Tibial nerve (tissue), 4 donors: ENCODE measurements at regions not wholly inside any gene's neighbourhood (a gene's known extent, or its start where the extent isn't known, plus 50 kb on each side); places are given as distances from the start of the nearest gene placed in this dataset.
A peak's percentile ranks its signal among the peaks of the same experiment; 100 is the strongest.

Experiments used
- DNase-seq, 2 donors: peaks; one replicate each; pipeline ENCODE4 v3.0.0-alpha.2; 2019; ENCODE audit warnings: low spot score in 2 of 2
- H3K27ac ChIP-seq, 4 donors: fragments of 200-600 bp; sonication (generic) in 3 of 4; one replicate each; pipeline ENCODE4 v1.5.1; 2017 to 2019; ENCODE audit warnings: mild to moderate bottlenecking in 1 of 4
- H3K27me3 ChIP-seq, 2 donors: fragments of 200-600 bp; sonication (generic) in 1 of 2; one replicate each; pipeline versions ENCODE4 v1.5.1 to v1.6.0; 2017 to 2019
- H3K36me3 ChIP-seq, 3 donors: fragments of 200-600 bp; sonication (generic); one replicate each; pipeline ENCODE4 v1.5.1; 2018 to 2019
- H3K4me1 ChIP-seq, 4 donors: fragments of 200-600 bp; sonication (generic) in 3 of 4; one replicate each; pipeline ENCODE4 v1.5.1; 2017 to 2019
- H3K4me3 ChIP-seq, 4 donors: fragments of 200-600 bp; sonication (generic) in 3 of 4; one replicate each; pipeline ENCODE4 v1.5.1; 2017 to 2019; ENCODE audit warnings: mild to moderate bottlenecking in 1 of 4, moderate library complexity in 1 of 4
- H3K9me3 ChIP-seq, 4 donors: fragments of 200-600 bp; sonication (generic) in 3 of 4; one replicate each; pipeline ENCODE4 v1.5.1; 2017 to 2019
- EP300 ChIP-seq, 2 donors: sonication (generic); formaldehyde crosslinking; IDR thresholded peaks; one replicate each; pipeline ENCODE4 v1.6.1; 2017; ENCODE audit warnings: antibody characterized with exemption in 2 of 2, mild to moderate bottlenecking in 1 of 2
- POLR2A ChIP-seq, 2 donors: fragments of 450-650 bp; IDR thresholded peaks; one replicate each; pipeline ENCODE4 v1.6.1; 2017; ENCODE audit warnings: antibody characterized with exemption in 2 of 2, mild to moderate bottlenecking in 2 of 2, moderate library complexity in 2 of 2
- WGBS, 2 donors: methylation state at CpG; one replicate each; pipeline ENCODE4 v1.1.5; 2018; 5-methylcytosine and 5-hydroxymethylcytosine counted together
- TF ChIP-seq, protein P1 (sequence below), 5 experiments: fragments of 200-600 bp in 3 of 5; fragments of 450-650 bp in 2 of 5; sonication (generic) in 3 of 5; IDR thresholded peaks; one replicate each; pipeline ENCODE4 v1.5.1; 2016 to 2019; ENCODE audit warnings: antibody characterized with exemption in 5 of 5, mild to moderate bottlenecking in 3 of 5, moderate library complexity in 2 of 5

DNA sequence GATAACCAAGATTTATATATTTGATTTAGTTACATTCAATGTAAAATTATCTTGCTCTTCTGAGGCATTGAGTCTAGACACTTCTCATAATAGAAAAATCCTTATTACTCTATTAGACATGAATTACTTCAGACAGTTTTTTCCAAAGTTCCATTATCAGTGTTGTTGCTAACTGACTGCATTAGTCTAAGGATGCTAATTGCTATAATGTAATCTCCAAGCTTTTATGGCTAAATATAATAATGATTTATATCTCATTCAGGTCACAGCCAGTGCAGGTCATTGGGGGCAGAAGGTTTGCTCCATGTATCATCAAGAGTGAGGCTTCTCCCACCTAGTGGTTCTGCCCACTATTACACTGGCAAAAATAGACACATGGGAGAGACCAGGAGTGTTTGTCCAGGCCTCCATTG, 377.2 kb upstream of the DDI1 start:
- TF ChIP-seq EP300 (IDR thresholded peaks at IDR 0.05), result no peak
- TF ChIP-seq, protein P1, sequence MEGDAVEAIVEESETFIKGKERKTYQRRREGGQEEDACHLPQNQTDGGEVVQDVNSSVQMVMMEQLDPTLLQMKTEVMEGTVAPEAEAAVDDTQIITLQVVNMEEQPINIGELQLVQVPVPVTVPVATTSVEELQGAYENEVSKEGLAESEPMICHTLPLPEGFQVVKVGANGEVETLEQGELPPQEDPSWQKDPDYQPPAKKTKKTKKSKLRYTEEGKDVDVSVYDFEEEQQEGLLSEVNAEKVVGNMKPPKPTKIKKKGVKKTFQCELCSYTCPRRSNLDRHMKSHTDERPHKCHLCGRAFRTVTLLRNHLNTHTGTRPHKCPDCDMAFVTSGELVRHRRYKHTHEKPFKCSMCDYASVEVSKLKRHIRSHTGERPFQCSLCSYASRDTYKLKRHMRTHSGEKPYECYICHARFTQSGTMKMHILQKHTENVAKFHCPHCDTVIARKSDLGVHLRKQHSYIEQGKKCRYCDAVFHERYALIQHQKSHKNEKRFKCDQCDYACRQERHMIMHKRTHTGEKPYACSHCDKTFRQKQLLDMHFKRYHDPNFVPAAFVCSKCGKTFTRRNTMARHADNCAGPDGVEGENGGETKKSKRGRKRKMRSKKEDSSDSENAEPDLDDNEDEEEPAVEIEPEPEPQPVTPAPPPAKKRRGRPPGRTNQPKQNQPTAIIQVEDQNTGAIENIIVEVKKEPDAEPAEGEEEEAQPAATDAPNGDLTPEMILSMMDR (IDR thresholded peaks at IDR 0.05), result peak in 1 of 5 experiments; percentile 5
- TF ChIP-seq POLR2A (IDR thresholded peaks at IDR 0.05), result no peak
- DNase-seq, result no peak
- Histone ChIP-seq H3K9me3 (no peaks in the 10 kb centered on the region), H3K4me1 (no peaks in the 10 kb centered on the region), H3K4me3 (no peak overlapping the region), H3K36me3 (no peaks in the 10 kb centered on the region), H3K27me3 (no peaks in the 10 kb centered on the region), H3K27ac (no peak overlapping the region)

DNA sequence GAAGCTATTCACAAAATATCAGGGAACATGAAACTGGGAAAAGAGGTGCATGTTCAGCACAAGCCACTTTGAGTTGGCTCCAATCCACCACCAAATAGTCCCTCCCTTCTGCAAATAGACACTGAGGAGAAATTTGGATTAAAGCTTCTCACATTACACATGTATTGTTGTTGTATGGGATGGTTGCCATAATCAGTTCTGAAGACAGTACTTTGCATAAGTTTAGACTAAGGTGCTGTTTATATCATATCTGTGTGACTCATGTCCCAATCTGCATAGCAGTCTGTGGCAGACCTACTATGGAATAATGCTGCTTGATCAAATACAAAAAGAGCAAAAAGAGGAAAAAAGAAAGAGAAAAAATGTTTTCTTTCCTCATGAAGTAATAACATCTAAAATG, 376.7 kb upstream of the DDI1 start:
- no peak for DNase-seq
- Histone ChIP-seq H3K4me3 (no peak overlapping the region), H3K36me3 (no peaks in the 10 kb centered on the region), H3K4me1 (no peaks in the 10 kb centered on the region), H3K9me3 (no peaks in the 10 kb centered on the region), H3K27me3 (no peaks in the 10 kb centered on the region), H3K27ac (no peak overlapping the region)
- TF ChIP-seq EP300 (IDR thresholded peaks at IDR 0.05) (no peak), POLR2A (IDR thresholded peaks at IDR 0.05) (no peak)
- TF ChIP-seq, protein P1 (IDR thresholded peaks at IDR 0.05), result no peak

DNA sequence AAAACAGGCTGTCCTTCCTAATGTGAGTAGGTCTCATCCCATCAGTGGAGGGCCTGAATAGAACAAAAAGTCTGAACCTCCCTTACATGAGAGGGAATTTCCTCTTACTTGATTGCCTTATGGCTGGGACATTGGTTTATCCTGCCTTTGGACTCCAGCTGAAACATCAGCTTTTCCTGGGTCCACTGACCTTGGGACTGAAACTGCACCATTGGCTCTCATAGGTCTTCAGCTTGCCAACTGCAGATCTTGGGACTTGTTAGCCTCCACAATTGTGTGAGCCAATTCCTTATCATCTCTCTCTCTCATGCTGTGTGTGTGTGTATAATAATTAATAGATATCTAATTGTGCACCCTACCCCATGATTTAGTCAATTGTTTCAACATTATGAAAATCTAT, 375.3 kb upstream of the DDI1 start:
- Histone ChIP-seq H3K9me3 (no peaks in the 10 kb centered on the region), H3K36me3 (no peaks in the 10 kb centered on the region), H3K4me1 (no peaks in the 10 kb centered on the region), H3K4me3 (no peak overlapping the region), H3K27me3 (no peaks in the 10 kb centered on the region), H3K27ac (no peak overlapping the region)
- TF ChIP-seq, protein P1 (IDR thresholded peaks at IDR 0.05), result no peak
- TF ChIP-seq POLR2A (IDR thresholded peaks at IDR 0.05) (no peak), EP300 (IDR thresholded peaks at IDR 0.05) (no peak)
- no peak for DNase-seq

DNA sequence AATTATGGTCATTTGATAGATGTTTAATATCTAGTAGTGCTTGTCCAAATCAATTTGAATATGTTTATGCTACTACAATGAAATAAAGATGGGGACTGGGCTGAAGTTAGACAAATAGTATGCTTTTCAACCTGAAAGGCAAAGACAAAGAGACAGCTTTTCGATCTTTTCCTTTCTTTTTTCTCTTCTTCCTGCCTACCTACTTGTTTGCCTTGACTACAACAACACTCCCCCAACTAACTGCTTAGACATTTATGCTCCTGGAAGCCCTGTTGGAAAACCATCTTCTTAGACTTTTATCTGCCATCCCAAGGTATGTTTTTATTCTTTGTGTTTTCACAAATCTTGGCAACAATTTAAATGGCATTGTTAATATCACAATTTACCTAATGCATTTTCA, 374.4 kb upstream of the DDI1 start:
- no peaks in the 10 kb centered on the region for H3K9me3 ChIP-seq
- no peak overlapping the region for H3K4me3 ChIP-seq
- TF ChIP-seq, protein P1 (IDR thresholded peaks at IDR 0.05), result no peak
- TF ChIP-seq EP300 (IDR thresholded peaks at IDR 0.05) (no peak), POLR2A (IDR thresholded peaks at IDR 0.05) (no peak)
- H3K27ac ChIP-seq, result no peak overlapping the region
- DNase-seq, result no peak
- no peaks in the 10 kb centered on the region for H3K27me3 ChIP-seq
- 0 to 27% methylated on average over 1 of the region's 1 CpG for WGBS, 2 donors
- no peaks in the 10 kb centered on the region for H3K4me1 ChIP-seq
- no peaks in the 10 kb centered on the region for H3K36me3 ChIP-seq

DNA sequence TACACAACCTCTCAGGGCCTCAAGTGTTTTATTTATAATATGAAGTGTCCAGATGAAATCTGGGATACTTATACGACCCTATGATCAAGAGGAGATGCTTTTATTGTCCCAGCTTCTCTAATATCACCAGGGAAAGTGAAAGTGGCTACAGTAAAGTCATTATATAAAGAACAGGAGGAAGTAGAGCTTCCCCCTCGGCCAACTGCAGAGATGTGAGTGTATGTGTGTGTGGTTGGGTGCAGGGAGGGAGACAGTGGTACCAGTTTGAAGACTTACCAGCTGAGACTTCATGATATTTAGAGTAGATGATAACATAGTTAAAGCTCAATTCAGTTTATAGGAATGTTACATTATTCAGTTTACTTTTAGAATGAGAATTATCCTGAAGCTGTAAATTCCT, 373.6 kb upstream of the DDI1 start:
- Histone ChIP-seq H3K27me3 (no peaks in the 10 kb centered on the region), H3K4me1 (no peaks in the 10 kb centered on the region), H3K36me3 (no peaks in the 10 kb centered on the region), H3K9me3 (no peaks in the 10 kb centered on the region), H3K4me3 (no peak overlapping the region), H3K27ac (no peak overlapping the region)
- WGBS, 2 donors, result 27 to 56% methylated on average over 2 of the region's 2 CpGs
- no peak for DNase-seq
- TF ChIP-seq POLR2A (IDR thresholded peaks at IDR 0.05), result no peak
- no peak for TF ChIP-seq EP300 (IDR thresholded peaks at IDR 0.05)
- TF ChIP-seq, protein P1 (IDR thresholded peaks at IDR 0.05), result no peak
